ENCODE measurements at regions not wholly inside any gene's neighbourhood (a gene's known extent, or its start where the extent isn't known, plus 50 kb on each side); places are given as distances from the start of the nearest gene placed in this dataset.

- TF ChIP-seq RAD21 (IDR thresholded peaks at IDR 0.05; ENCODE audit: low read depth) = no peak
- TF ChIP-seq FOXM1 (IDR thresholded peaks at IDR 0.05; ENCODE audit: borderline replicate concordance, low read depth) = no peak
- TF ChIP-seq TEAD4 (IDR thresholded peaks at IDR 0.05) = no peak
Measured at GRCh38 chr15:96762566-96762965, 432.1 kb downstream of the NR2F2 start.
